ENCODE measurements at regions not wholly inside any gene's neighbourhood (a gene's known extent, or its start where the extent isn't known, plus 50 kb on each side); places are given as distances from the start of the nearest gene placed in this dataset.

- Histone ChIP-seq H3K4me3 (no peak overlapping the region), H3K9me3 (replicated peaks in 1 of 3) (no peaks in the 10 kb centered on the region), H3K36me3 (replicated peaks in 1 of 2) (no peaks in the 10 kb centered on the region), H3K27ac (no peak overlapping the region), H3K4me1 (replicated peaks in 1 of 2) (no peaks in the 10 kb centered on the region), H3K27me3 (no peaks in the 10 kb centered on the region)
- TF ChIP-seq POLR2A (IDR thresholded peaks at IDR 0.05) = no peak
- no peak for TF ChIP-seq CTCF (IDR thresholded peaks at IDR 0.05)
- intact Hi-C loops (cut with DNase I) = no loop called here
- 48 to 54% (median 51%) methylated on average over 3 of the region's 3 CpGs for WGBS, 4 donors
- no peak for DNase-seq
Observed at GRCh38 chr1:172914501-172915144, 136.1 kb downstream of the TNFSF18 start.

GRCh38 chr1:172915271-172915670 is 135.5 kb downstream of the TNFSF18 start:
- DNase-seq = no peak
- Histone ChIP-seq H3K27ac (no peak overlapping the region), H3K4me3 (no peak overlapping the region), H3K4me1 (replicated peaks in 1 of 2) (no peaks in the 10 kb centered on the region), H3K27me3 (no peaks in the 10 kb centered on the region), H3K36me3 (replicated peaks in 1 of 2) (no peaks in the 10 kb centered on the region), H3K9me3 (replicated peaks in 1 of 3) (no peaks in the 10 kb centered on the region)
- TF ChIP-seq POLR2A (IDR thresholded peaks at IDR 0.05) (no peak), CTCF (IDR thresholded peaks at IDR 0.05) (no peak)
- intact Hi-C loops (cut with DNase I) = no loop called here

- H3K4me1 ChIP-seq (replicated peaks in 1 of 2) = no peaks in the 10 kb centered on the region
Observed at GRCh38 chr1:172916116-172916515, 134.6 kb downstream of the TNFSF18 start.

GRCh38 chr1:172917972-172918371 is 132.8 kb downstream of the TNFSF18 start:
- no peak for DNase-seq
- Histone ChIP-seq H3K36me3 (replicated peaks in 1 of 2) (no peaks in the 10 kb centered on the region), H3K9me3 (replicated peaks in 1 of 3) (no peaks in the 10 kb centered on the region), H3K4me1 (replicated peaks in 1 of 2) (no peaks in the 10 kb centered on the region), H3K27ac (no peak overlapping the region), H3K4me3 (no peak overlapping the region), H3K27me3 (no peaks in the 10 kb centered on the region)
- no peak for TF ChIP-seq CTCF (IDR thresholded peaks at IDR 0.05)
- no peak for TF ChIP-seq POLR2A (IDR thresholded peaks at IDR 0.05)
- WGBS, 4 donors = 33 to 51% (median 48%) methylated on average over 2 of the region's 2 CpGs
- intact Hi-C loops (cut with DNase I) = no loop called here

More at GRCh38 chr1:172916116-172916515, 134.6 kb downstream of the TNFSF18 start:
- Histone ChIP-seq H3K27me3 (no peaks in the 10 kb centered on the region), H3K36me3 (replicated peaks in 1 of 2) (no peaks in the 10 kb centered on the region), H3K27ac (no peak overlapping the region), H3K9me3 (replicated peaks in 1 of 3) (no peaks in the 10 kb centered on the region), H3K4me3 (no peak overlapping the region)
- DNase-seq = no peak
- TF ChIP-seq POLR2A (IDR thresholded peaks at IDR 0.05) (no peak), CTCF (IDR thresholded peaks at IDR 0.05) (no peak)
- WGBS, 4 donors = 73 to 86% (median 83%) methylated on average over 2 of the region's 2 CpGs
- intact Hi-C loops (cut with DNase I) = no loop called here

All from adrenal gland (tissue), 9 donors.